ENCODE measurements at regions not wholly inside any gene's neighbourhood (a gene's known extent, or its start where the extent isn't known, plus 50 kb on each side); places are given as distances from the start of the nearest gene placed in this dataset.

- DNase-seq = no peak
- Histone ChIP-seq H3K27me3 (no peaks in the 10 kb centered on the region), H3K4me1 (peaks cover 0 to 4% (median 0%) of the 10 kb centered on the region in 4 donors), H3K9me3 (no peaks in the 10 kb centered on the region), H3K27ac (no peak overlapping the region), H3K36me3 (no peaks in the 10 kb centered on the region), H3K4me3 (no peak overlapping the region)
- TF ChIP-seq CTCF (IDR thresholded peaks at IDR 0.05) = no peak
- no peak for TF ChIP-seq POLR2AphosphoS5 (IDR thresholded peaks at IDR 0.05)
- WGBS, 2 donors (ENCODE audit: low coverage in 1 of 2) = 81 to 86% methylated on average over 6 of the region's 6 CpGs
- in situ Hi-C loops (cut with MboI; ENCODE audit: low pct_ligation_motif_present in 1 of 4, low pct_unique_long_range_greater_than_20kb in 1 of 4, low sequenced_read_pairs in 3 of 4) = no loop called here
- intact Hi-C loops (cut with DNase I; ENCODE audit: low total_unique reads) = no loop called here
These were observed 425.4 kb upstream of the PSMD7 start for GRCh38 chr16:73871088-73871733.

GRCh38 chr16:73869126-73869525, 427.5 kb upstream of the PSMD7 start:
- H3K9me3 ChIP-seq = no peaks in the 10 kb centered on the region
- H3K36me3 ChIP-seq = no peaks in the 10 kb centered on the region
- H3K27ac ChIP-seq = no peak overlapping the region
- no peak for DNase-seq
- TF ChIP-seq CTCF (IDR thresholded peaks at IDR 0.05) (no peak), EP300 (IDR thresholded peaks at IDR 0.05; ENCODE audit: low read depth) (no peak), POLR2A (IDR thresholded peaks at IDR 0.05) (no peak), POLR2AphosphoS5 (IDR thresholded peaks at IDR 0.05) (no peak)
- 33 to 54% methylated on average over 3 of the region's 3 CpGs for WGBS, 2 donors (ENCODE audit: low coverage in 1 of 2)
- in situ Hi-C loops (cut with MboI; ENCODE audit: low pct_ligation_motif_present in 1 of 4, low pct_unique_long_range_greater_than_20kb in 1 of 4, low sequenced_read_pairs in 3 of 4) = no loop called here
- peaks cover 0 to 4% (median 0%) of the 10 kb centered on the region in 4 donors for H3K4me1 ChIP-seq
- intact Hi-C loops (cut with DNase I; ENCODE audit: low total_unique reads) = no loop called here
- no peak overlapping the region for H3K4me3 ChIP-seq
- H3K27me3 ChIP-seq = no peaks in the 10 kb centered on the region

- Histone ChIP-seq H3K4me1 (no peaks in the 10 kb centered on the region), H3K36me3 (no peaks in the 10 kb centered on the region), H3K27me3 (no peaks in the 10 kb centered on the region), H3K4me3 (no peak overlapping the region), H3K27ac (no peak overlapping the region), H3K9me3 (no peaks in the 10 kb centered on the region)
- no peak for DNase-seq
- in situ Hi-C loops (cut with MboI; ENCODE audit: low pct_ligation_motif_present in 1 of 4, low pct_unique_long_range_greater_than_20kb in 1 of 4, low sequenced_read_pairs in 3 of 4) = no loop called here
- TF ChIP-seq CTCF (IDR thresholded peaks at IDR 0.05) (no peak), POLR2AphosphoS5 (IDR thresholded peaks at IDR 0.05) (no peak), EP300 (IDR thresholded peaks at IDR 0.05; ENCODE audit: low read depth) (no peak), POLR2A (IDR thresholded peaks at IDR 0.05) (no peak)
- intact Hi-C loops (cut with DNase I; ENCODE audit: low total_unique reads) = no loop called here
These were observed 431.7 kb upstream of the PSMD7 start for GRCh38 chr16:73864868-73865267.

- no peak overlapping the region for H3K27ac ChIP-seq
- intact Hi-C loops (cut with DNase I; ENCODE audit: low total_unique reads) (no loop called here), in situ Hi-C loops (cut with MboI; ENCODE audit: low pct_ligation_motif_present in 1 of 4, low pct_unique_long_range_greater_than_20kb in 1 of 4, low sequenced_read_pairs in 3 of 4) (no loop called here)
- TF ChIP-seq POLR2AphosphoS5 (IDR thresholded peaks at IDR 0.05) (no peak), POLR2A (IDR thresholded peaks at IDR 0.05) (no peak), EP300 (IDR thresholded peaks at IDR 0.05; ENCODE audit: low read depth) (no peak), CTCF (IDR thresholded peaks at IDR 0.05) (no peak)
- H3K36me3 ChIP-seq = no peaks in the 10 kb centered on the region
- no peak overlapping the region for H3K4me3 ChIP-seq
- DNase-seq = no peak
- no peaks in the 10 kb centered on the region for H3K9me3 ChIP-seq
- H3K27me3 ChIP-seq = no peaks in the 10 kb centered on the region
- 73 to 88% methylated on average over 2 of the region's 2 CpGs for WGBS, 2 donors (ENCODE audit: low coverage in 1 of 2)
- H3K4me1 ChIP-seq = no peaks in the 10 kb centered on the region
These were observed 438.3 kb upstream of the PSMD7 start for GRCh38 chr16:73858326-73858725.
